ENCODE measurements at regions not wholly inside any gene's neighbourhood (a gene's known extent, or its start where the extent isn't known, plus 50 kb on each side); places are given as distances from the start of the nearest gene placed in this dataset.

DNA sequence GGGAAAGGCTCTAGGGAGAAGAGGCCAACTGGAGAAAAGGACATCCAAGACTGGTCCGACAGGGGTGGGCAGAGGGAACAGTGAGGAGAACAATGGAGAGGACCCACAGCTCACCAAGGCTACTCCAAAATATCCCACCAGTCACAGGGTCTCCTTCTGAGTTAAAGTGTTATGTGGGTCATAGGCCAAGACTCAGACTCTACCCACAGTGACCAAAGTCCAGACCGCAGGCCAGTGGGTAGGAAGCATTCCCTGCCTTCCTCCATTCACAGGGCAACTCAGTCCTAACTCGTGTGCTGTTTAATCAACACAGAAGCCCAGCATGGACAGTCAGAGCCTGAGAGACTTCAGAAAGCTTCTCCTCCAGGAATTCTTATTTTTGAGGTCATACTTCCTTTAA is 260.6 kb downstream of the SMAD2 start:
- TF ChIP-seq, protein P1, sequence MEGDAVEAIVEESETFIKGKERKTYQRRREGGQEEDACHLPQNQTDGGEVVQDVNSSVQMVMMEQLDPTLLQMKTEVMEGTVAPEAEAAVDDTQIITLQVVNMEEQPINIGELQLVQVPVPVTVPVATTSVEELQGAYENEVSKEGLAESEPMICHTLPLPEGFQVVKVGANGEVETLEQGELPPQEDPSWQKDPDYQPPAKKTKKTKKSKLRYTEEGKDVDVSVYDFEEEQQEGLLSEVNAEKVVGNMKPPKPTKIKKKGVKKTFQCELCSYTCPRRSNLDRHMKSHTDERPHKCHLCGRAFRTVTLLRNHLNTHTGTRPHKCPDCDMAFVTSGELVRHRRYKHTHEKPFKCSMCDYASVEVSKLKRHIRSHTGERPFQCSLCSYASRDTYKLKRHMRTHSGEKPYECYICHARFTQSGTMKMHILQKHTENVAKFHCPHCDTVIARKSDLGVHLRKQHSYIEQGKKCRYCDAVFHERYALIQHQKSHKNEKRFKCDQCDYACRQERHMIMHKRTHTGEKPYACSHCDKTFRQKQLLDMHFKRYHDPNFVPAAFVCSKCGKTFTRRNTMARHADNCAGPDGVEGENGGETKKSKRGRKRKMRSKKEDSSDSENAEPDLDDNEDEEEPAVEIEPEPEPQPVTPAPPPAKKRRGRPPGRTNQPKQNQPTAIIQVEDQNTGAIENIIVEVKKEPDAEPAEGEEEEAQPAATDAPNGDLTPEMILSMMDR (conservative IDR thresholded peaks at IDR 0.05 in 1 of 2, IDR thresholded peaks at IDR 0.05 in 1 of 2; ENCODE audit: extremely low read depth in 1 of 2, insufficient read depth in 1 of 2, low read depth in 1 of 2, low read length in 2 of 2), result no peak
- TF ChIP-seq EZH2 (IDR thresholded peaks at IDR 0.05; ENCODE audit: borderline replicate concordance, low read length), result no peak
